Glutamatergic neuron (in vitro differentiated cells): ENCODE measurements at regions not wholly inside any gene's neighbourhood (a gene's known extent, or its start where the extent isn't known, plus 50 kb on each side); places are given as distances from the start of the nearest gene placed in this dataset.

Experiments used
- DNase-seq: peaks from one replicate; pipeline ENCODE4 v3.0.0; 2022
- H3K27ac Mint-ChIP-seq: one replicate; pipeline ENCODE4 v1.8.0; 2020; ENCODE audit warnings: mild to moderate bottlenecking, mixed read lengths, inconsistent platforms; ENCODE audit not compliant: unreplicated experiment
- H3K27me3 Mint-ChIP-seq: one replicate; pipeline ENCODE4 v1.8.0; 2020; ENCODE audit warnings: mild to moderate bottlenecking, moderate library complexity, mixed read lengths, inconsistent platforms; ENCODE audit not compliant: unreplicated experiment
- H3K36me3 Mint-ChIP-seq: one replicate; pipeline ENCODE4 v1.8.0; 2020; ENCODE audit warnings: mild to moderate bottlenecking, mixed read lengths, inconsistent platforms; ENCODE audit not compliant: unreplicated experiment
- H3K4me1 Mint-ChIP-seq: one replicate; pipeline ENCODE4 v1.8.0; 2020; ENCODE audit warnings: mild to moderate bottlenecking, low read depth, mixed read lengths, inconsistent platforms; ENCODE audit not compliant: unreplicated experiment
- H3K4me3 Mint-ChIP-seq: one replicate; pipeline ENCODE4 v1.8.0; 2020; ENCODE audit warnings: mild to moderate bottlenecking, mixed read lengths, inconsistent platforms; ENCODE audit not compliant: unreplicated experiment
- H3K9me3 Mint-ChIP-seq: one replicate; pipeline ENCODE4 v1.8.0; 2020; ENCODE audit warnings: mild to moderate bottlenecking, moderate library complexity, mixed read lengths, inconsistent platforms; ENCODE audit not compliant: unreplicated experiment
- TF ChIP-seq, protein P1 (sequence below): fragments of 200-600 bp; sonication (generic); IDR thresholded peaks from one replicate; pipeline ENCODE4 v1.5.0; 2021; ENCODE audit not compliant: partially characterized antibody, unreplicated experiment

DNA sequence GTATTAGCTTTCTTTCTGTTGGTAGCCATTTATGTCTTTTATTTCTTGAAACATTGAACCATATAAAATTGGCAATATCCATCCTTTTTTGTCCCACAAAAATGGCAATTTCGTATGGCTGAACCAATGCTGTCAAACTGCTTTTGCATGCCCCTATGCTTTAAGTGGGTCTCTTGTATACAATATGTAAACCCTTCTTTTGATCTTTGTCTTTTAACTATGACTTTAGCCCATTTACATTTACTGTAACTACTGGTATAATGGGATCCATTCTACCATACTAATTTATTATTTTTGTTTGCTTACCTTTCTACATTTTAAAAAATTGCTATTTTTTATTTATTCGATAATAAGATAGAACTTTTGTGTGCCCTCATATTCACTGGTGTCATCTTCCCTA is 93.4 kb downstream of the TENT4A start:
- Mint-ChIP-seq H3K27me3 (peaks cover 1% of the 10 kb centered on the region), H3K9me3 (peaks cover 3% of the 10 kb centered on the region), H3K4me3 (no peak overlapping the region), H3K27ac (no peak overlapping the region), H3K36me3 (peaks cover 12% of the 10 kb centered on the region), H3K4me1 (no peaks in the 10 kb centered on the region)
- TF ChIP-seq, protein P1, sequence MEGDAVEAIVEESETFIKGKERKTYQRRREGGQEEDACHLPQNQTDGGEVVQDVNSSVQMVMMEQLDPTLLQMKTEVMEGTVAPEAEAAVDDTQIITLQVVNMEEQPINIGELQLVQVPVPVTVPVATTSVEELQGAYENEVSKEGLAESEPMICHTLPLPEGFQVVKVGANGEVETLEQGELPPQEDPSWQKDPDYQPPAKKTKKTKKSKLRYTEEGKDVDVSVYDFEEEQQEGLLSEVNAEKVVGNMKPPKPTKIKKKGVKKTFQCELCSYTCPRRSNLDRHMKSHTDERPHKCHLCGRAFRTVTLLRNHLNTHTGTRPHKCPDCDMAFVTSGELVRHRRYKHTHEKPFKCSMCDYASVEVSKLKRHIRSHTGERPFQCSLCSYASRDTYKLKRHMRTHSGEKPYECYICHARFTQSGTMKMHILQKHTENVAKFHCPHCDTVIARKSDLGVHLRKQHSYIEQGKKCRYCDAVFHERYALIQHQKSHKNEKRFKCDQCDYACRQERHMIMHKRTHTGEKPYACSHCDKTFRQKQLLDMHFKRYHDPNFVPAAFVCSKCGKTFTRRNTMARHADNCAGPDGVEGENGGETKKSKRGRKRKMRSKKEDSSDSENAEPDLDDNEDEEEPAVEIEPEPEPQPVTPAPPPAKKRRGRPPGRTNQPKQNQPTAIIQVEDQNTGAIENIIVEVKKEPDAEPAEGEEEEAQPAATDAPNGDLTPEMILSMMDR, result no peak
- no peak for DNase-seq

DNA sequence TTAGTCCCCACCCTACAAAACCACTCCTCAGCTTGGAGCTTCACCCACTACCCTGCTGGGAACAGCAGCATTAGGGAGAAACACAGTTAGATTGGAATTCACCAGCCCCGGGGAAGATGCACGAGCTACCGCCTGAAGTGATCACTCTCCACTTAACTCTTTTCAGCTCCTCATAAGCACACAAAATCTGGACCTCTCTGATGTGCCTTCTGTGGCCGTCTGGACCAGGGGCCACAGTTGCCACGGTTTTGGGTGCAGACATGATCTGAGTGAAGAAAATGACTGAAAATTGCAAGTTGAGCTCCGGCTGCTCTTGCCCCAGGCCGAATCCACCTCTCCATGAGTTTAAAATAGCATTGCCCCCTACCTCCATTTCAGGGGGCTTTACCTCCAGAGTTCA is 95.2 kb downstream of the TENT4A start:
- no peak for DNase-seq
- Mint-ChIP-seq H3K9me3 (no peaks in the 10 kb centered on the region), H3K4me1 (no peaks in the 10 kb centered on the region), H3K27ac (no peak overlapping the region), H3K4me3 (no peak overlapping the region), H3K36me3 (peaks cover 6% of the 10 kb centered on the region), H3K27me3 (peaks cover 1% of the 10 kb centered on the region)
- TF ChIP-seq, protein P1, result no peak

DNA sequence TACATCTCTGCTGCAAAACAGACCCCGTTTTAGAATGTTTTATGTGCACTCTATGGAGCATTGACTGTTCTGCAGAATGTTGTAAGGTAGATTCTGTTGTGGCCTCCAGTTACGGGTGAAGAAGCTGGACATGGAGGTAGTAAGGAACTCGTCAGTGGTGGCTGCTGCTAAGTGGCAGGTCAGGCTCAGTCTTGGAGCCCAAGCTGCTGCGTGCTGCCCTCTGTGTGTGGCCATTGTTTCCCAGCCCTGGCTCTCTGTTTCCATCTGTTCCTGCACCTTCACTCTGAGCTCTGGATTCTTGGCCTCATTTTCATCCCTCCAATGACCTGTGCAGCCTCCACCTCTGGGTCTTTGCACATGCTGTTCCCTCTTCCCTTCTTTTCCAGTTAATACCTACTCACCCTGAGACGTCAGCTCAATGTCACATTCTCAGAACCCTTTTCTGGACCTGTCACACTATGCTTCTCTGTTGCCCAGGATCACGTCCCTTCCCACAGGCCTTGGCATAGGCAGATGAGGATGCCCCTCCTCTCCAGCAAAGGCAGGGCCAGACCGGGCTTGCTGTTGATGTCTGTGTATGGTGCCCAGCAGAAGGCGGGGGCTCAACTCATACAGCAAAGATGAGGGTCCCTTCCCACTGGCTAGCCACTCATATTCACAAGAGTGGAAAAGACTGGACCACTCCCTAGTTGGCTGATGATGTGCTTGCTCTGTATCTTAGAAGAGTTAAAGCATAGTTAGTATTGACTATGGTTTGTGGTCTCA is 97.6 kb downstream of the TENT4A start:
- no peak overlapping the region for H3K4me3 Mint-ChIP-seq
- H3K27me3 Mint-ChIP-seq, result peaks cover 1% of the 10 kb centered on the region
- no peak for DNase-seq
- H3K9me3 Mint-ChIP-seq, result no peaks in the 10 kb centered on the region
- TF ChIP-seq, protein P1, result no peak
- H3K4me1 Mint-ChIP-seq, result no peaks in the 10 kb centered on the region
- no peaks in the 10 kb centered on the region for H3K36me3 Mint-ChIP-seq
- H3K27ac Mint-ChIP-seq, result no peak overlapping the region

DNA sequence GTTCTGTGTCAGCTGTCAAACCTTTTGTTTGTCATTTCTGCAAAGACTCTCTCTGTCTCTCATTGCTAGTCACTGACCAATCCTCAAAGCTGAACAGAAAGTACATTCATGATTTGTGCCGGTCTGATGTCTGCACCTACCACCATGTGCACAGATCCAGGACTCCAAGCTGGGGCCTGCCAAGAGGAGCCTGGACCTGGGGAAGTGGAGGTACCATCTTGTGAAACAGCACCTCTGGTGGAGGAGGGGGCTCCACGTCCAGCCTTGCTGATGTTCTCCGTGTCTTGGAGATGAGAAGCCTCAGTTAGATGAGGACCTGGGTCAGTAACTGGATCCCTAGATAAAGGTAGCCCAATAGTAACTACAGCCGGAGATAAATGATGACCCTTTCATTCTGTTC is 98.9 kb downstream of the TENT4A start:
- TF ChIP-seq, protein P1, result no peak
- Mint-ChIP-seq H3K9me3 (no peaks in the 10 kb centered on the region), H3K4me1 (no peaks in the 10 kb centered on the region), H3K27ac (no peak overlapping the region), H3K36me3 (no peaks in the 10 kb centered on the region), H3K27me3 (no peaks in the 10 kb centered on the region), H3K4me3 (no peak overlapping the region)
- DNase-seq, result no peak
